ENCODE measurements at regions not wholly inside any gene's neighbourhood (a gene's known extent, or its start where the extent isn't known, plus 50 kb on each side); places are given as distances from the start of the nearest gene placed in this dataset.
"Not testable (repeated sequence)": the region's sequence is repeated elsewhere in the genome, so short reads cannot be mapped to it uniquely, and the experiment has no call there.

- DNase-seq = no peak
These were observed 98.1 kb downstream of the NEDD1 start for GRCh38 chr12:97005174-97005573.

- no peak for DNase-seq
These were observed 98.6 kb downstream of the NEDD1 start for GRCh38 chr12:97005646-97006045.

GRCh38 chr12:97006585-97006984 is 99.5 kb downstream of the NEDD1 start:
- no peak for DNase-seq

GRCh38 chr12:97016163-97016562 is 109.1 kb downstream of the NEDD1 start:
- DNase-seq = no peak

GRCh38 chr12:97017213-97017612 is 110.2 kb downstream of the NEDD1 start:
- DNase-seq = no peak

GRCh38 chr12:97022536-97023230 is 115.6 kb downstream of the NEDD1 start:
- DNase-seq = no peak

GRCh38 chr12:97024393-97024792 is 117.3 kb downstream of the NEDD1 start:
- DNase-seq = no peak

- no peak for DNase-seq
These were observed 119.8 kb downstream of the NEDD1 start for GRCh38 chr12:97026901-97027300.

- no peak for DNase-seq
These were observed 120.4 kb downstream of the NEDD1 start for GRCh38 chr12:97027482-97027881.

GRCh38 chr12:97038131-97038530 is 131.1 kb downstream of the NEDD1 start:
- no peak for DNase-seq

- DNase-seq = no peak
These were observed 131.8 kb downstream of the NEDD1 start for GRCh38 chr12:97038834-97039233.

GRCh38 chr12:97046901-97047300 is 139.8 kb downstream of the NEDD1 start:
- DNase-seq = no peak

GRCh38 chr12:97047361-97047760 is 140.3 kb downstream of the NEDD1 start:
- no peak for DNase-seq

GRCh38 chr12:97048421-97049035 is 141.5 kb downstream of the NEDD1 start:
- no peak for DNase-seq

- no peak for DNase-seq
These were observed 143.5 kb downstream of the NEDD1 start for GRCh38 chr12:97050509-97050908.

- DNase-seq = no peak
These were observed 144.3 kb downstream of the NEDD1 start for GRCh38 chr12:97051341-97051740.

- no peak for DNase-seq
These were observed 154.1 kb downstream of the NEDD1 start for GRCh38 chr12:97061171-97061570.

GRCh38 chr12:97063292-97063935 is 156.4 kb downstream of the NEDD1 start:
- no peak for DNase-seq

GRCh38 chr12:97075161-97075933 is 168.3 kb downstream of the NEDD1 start:
- DNase-seq = no peak

- DNase-seq = no peak
These were observed 169.0 kb downstream of the NEDD1 start for GRCh38 chr12:97075934-97076630.

GRCh38 chr12:97076912-97077311 is 169.9 kb downstream of the NEDD1 start:
- DNase-seq = not testable (repeated sequence)

GRCh38 chr12:97082029-97082428 is 175.0 kb downstream of the NEDD1 start:
- no peak for DNase-seq

- no peak for DNase-seq
These were observed 186.2 kb downstream of the NEDD1 start for GRCh38 chr12:97093187-97093683.
